ENCODE measurements at regions not wholly inside any gene's neighbourhood (a gene's known extent, or its start where the extent isn't known, plus 50 kb on each side); places are given as distances from the start of the nearest gene placed in this dataset.

- DNase-seq (ENCODE audit: low read depth) = no peak
- no peak overlapping the region for H3K4me3 ChIP-seq (ENCODE audit: control insufficient read depth, low read depth, low read length)
- no peak for TF ChIP-seq CTCF (IDR thresholded peaks at IDR 0.05; ENCODE audit: control insufficient read depth, insufficient read depth, low read depth, low read length, missing control alignments)
Measured at GRCh38 chr21:17964716-17965115, 145.6 kb upstream of the C21orf91 start.

- no peak for DNase-seq (ENCODE audit: low read depth)
- no peak for TF ChIP-seq CTCF (IDR thresholded peaks at IDR 0.05; ENCODE audit: control insufficient read depth, insufficient read depth, low read depth, low read length, missing control alignments)
- no peak overlapping the region for H3K4me3 ChIP-seq (ENCODE audit: control insufficient read depth, low read depth, low read length)
Measured at GRCh38 chr21:17964199-17964598, 145.0 kb upstream of the C21orf91 start.

GRCh38 chr21:17950591-17950990, 131.4 kb upstream of the C21orf91 start:
- TF ChIP-seq CTCF (IDR thresholded peaks at IDR 0.05; ENCODE audit: control insufficient read depth, insufficient read depth, low read depth, low read length, missing control alignments) = no peak
- no peak for DNase-seq (ENCODE audit: low read depth)
- H3K4me3 ChIP-seq (ENCODE audit: control insufficient read depth, low read depth, low read length) = no peak overlapping the region

- no peak for DNase-seq (ENCODE audit: low read depth)
- no peak overlapping the region for H3K4me3 ChIP-seq (ENCODE audit: control insufficient read depth, low read depth, low read length)
- TF ChIP-seq CTCF (IDR thresholded peaks at IDR 0.05; ENCODE audit: control insufficient read depth, insufficient read depth, low read depth, low read length, missing control alignments) = no peak
Measured at GRCh38 chr21:17949421-17949820, 130.3 kb upstream of the C21orf91 start.

GRCh38 chr21:17947531-17947930, 128.4 kb upstream of the C21orf91 start:
- no peak overlapping the region for H3K4me3 ChIP-seq (ENCODE audit: control insufficient read depth, low read depth, low read length)
- no peak for DNase-seq (ENCODE audit: low read depth)
- TF ChIP-seq CTCF (IDR thresholded peaks at IDR 0.05; ENCODE audit: control insufficient read depth, insufficient read depth, low read depth, low read length, missing control alignments) = no peak

- TF ChIP-seq CTCF (IDR thresholded peaks at IDR 0.05; ENCODE audit: control insufficient read depth, insufficient read depth, low read depth, low read length, missing control alignments) = no peak
- H3K4me3 ChIP-seq (ENCODE audit: control insufficient read depth, low read depth, low read length) = no peak overlapping the region
- no peak for DNase-seq (ENCODE audit: low read depth)
Measured at GRCh38 chr21:17931080-17931479, 111.9 kb upstream of the C21orf91 start.

- no peak for DNase-seq (ENCODE audit: low read depth)
- TF ChIP-seq CTCF (IDR thresholded peaks at IDR 0.05; ENCODE audit: control insufficient read depth, insufficient read depth, low read depth, low read length, missing control alignments) = no peak
- H3K4me3 ChIP-seq (ENCODE audit: control insufficient read depth, low read depth, low read length) = no peak overlapping the region
Measured at GRCh38 chr21:17930093-17930492, 110.9 kb upstream of the C21orf91 start.
